GM12865 (cell line): ENCODE measurements at regions not wholly inside any gene's neighbourhood (a gene's known extent, or its start where the extent isn't known, plus 50 kb on each side); places are given as distances from the start of the nearest gene placed in this dataset.

Source experiments
- DNase-seq: peaks from one replicate; pipeline ENCODE4 v3.0.0; 2010; ENCODE audit warnings: low read depth
- H3K4me3 ChIP-seq: 2 replicates; pipeline ENCODE4 v1.5.1; 2011; ENCODE audit warnings: mild to moderate bottlenecking, low read depth, low read length, control low read depth
- TF ChIP-seq, protein P1 (sequence below): IDR thresholded peaks from 2 replicates; pipeline ENCODE4 v1.5.1; 2011; ENCODE audit warnings: low read length, control low read depth, low read depth, inconsistent platforms; ENCODE audit not compliant: insufficient read depth; ENCODE audit errors: missing control alignments

DNA sequence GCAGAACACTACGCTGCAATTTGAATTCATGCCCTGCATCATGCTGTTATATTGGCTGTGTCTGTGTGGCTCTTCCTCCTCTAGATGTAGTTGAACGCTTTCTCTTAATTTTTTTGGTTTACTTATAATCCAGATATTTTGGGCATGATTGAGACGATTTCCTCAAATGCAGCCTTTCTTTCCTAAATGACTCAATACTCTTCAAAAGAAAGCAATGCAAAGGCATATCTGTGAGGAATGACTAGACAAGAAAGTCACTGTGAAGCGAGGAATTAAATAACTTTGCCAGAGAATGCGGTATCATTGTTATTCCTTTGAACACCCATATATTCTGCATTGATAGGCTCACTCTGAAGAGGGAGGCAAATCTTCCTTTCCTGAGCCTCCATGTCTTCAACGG is 152.8 kb downstream of the YIPF5 start:
- no peak for DNase-seq
- H3K4me3 ChIP-seq: no peak overlapping the region
- TF ChIP-seq, protein P1, sequence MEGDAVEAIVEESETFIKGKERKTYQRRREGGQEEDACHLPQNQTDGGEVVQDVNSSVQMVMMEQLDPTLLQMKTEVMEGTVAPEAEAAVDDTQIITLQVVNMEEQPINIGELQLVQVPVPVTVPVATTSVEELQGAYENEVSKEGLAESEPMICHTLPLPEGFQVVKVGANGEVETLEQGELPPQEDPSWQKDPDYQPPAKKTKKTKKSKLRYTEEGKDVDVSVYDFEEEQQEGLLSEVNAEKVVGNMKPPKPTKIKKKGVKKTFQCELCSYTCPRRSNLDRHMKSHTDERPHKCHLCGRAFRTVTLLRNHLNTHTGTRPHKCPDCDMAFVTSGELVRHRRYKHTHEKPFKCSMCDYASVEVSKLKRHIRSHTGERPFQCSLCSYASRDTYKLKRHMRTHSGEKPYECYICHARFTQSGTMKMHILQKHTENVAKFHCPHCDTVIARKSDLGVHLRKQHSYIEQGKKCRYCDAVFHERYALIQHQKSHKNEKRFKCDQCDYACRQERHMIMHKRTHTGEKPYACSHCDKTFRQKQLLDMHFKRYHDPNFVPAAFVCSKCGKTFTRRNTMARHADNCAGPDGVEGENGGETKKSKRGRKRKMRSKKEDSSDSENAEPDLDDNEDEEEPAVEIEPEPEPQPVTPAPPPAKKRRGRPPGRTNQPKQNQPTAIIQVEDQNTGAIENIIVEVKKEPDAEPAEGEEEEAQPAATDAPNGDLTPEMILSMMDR: no peak

DNA sequence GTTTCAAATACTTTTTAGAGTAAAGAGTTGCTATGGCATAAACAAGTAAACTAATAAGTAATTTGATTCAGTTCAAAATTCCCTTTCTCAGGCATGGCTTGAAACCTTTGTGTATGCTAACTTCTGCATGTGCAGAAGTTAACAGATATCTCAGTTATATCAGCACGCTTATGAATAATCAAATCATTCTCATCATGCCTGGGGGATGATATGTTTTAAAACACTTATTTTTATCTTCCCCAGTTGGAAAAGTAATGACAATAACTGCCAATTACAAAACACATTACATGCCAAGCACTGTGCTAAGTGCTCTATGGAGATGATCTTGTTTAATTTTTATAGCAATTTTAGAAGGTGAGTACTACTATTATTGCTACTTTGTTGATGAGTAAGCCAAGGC is 146.4 kb downstream of the YIPF5 start:
- DNase-seq: no peak
- no peak overlapping the region for H3K4me3 ChIP-seq
- TF ChIP-seq, protein P1: no peak

DNA sequence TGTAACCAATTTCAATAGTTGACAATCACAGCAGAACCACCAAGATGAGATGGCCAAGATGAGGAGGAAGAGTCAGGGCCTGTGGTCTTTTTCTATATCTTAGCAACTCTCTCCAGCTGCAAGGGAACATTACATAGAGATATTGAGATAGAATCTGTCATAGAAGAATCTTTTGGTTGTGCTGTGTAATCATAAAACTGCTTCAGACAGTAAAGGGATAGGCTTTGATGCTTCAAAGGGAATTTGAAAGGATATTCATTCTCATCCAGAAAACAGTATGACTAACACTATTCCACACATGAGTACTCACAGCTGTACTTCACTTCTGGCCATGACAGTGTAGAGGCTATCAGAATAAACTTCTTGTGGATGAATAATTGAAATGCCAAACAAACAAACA is 145.9 kb downstream of the YIPF5 start:
- H3K4me3 ChIP-seq: no peak overlapping the region
- no peak for DNase-seq
- TF ChIP-seq, protein P1: no peak

DNA sequence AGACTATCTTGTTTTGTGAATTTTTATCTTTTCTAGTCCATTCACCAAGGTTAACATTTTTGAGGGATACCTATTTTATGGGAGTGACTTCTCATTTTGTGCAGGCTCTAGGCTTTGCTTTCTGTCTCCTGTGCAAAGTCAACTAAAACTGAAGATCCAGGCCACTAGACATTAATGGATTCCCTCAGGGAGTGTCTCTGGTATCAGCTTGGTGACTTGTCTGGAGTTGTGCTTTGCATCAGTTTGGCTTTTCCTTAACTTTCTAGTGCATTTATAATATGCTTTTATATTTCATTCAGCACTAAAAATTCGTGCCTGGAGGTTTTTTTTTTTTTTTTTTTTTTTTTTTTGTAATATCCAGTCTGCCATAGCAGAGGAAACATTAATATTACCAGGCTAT is 144.2 kb downstream of the YIPF5 start:
- H3K4me3 ChIP-seq: no peak overlapping the region
- TF ChIP-seq, protein P1: no peak
- no peak for DNase-seq

DNA sequence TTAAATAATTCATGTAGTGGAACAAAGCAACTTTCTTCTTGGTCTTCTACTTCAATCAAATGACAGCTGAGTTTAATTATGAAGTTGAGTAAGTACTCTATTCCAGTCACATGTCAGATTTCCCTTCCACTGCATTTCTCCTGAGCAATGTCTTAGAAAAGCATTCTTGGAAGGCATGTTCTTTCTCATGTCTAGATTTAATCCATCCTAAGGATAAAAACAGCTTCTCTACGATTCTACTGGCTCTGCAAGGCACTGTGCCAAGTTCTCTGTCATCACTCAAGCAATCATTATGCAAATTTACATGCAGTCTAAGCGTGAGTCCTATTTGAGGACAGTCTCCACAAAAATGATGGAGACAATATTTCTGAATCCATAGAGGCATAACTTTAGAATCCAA is 142.4 kb downstream of the YIPF5 start:
- no peak overlapping the region for H3K4me3 ChIP-seq
- no peak for DNase-seq
- TF ChIP-seq, protein P1: no peak

DNA sequence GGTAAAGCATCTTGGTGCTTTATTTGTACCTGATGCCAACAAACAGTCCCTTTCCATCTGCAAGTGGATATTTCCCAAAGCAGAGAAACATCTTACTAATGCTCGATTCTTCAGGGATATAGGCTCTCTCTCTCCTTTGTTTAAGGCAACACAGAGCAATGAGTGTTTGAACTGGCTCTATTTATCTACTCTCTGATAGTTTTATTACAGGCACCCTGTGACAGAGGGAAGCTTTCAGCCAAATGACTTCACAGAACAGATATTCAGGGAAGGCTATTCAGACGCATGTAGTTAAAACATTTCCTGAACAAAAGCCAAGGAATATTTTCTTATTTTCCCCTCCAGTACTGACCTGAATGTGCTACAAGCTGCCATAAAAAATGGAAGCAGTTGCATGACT is 141.8 kb downstream of the YIPF5 start:
- TF ChIP-seq, protein P1: no peak
- no peak for DNase-seq
- no peak overlapping the region for H3K4me3 ChIP-seq

DNA sequence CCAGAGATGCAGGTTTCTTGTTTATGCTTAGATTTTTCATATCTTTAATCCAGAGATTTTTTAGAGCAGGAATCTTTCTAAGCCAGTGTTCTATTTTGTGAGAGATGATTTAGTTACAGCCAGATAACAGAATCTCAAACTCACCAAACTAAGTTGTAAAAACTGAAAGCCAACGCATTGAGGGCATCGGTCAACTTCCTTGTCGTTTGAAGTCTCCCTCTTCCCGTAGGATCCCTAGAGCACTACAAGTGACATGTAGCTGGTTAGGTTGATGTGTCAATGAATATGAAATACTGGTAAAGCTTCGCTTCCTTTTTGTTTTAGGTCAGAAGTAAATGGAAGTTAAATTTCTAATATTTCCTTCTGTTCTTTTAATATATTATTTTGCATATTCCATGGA is 139.6 kb downstream of the YIPF5 start:
- TF ChIP-seq, protein P1: no peak
- no peak overlapping the region for H3K4me3 ChIP-seq
- DNase-seq: no peak
